Stimulated activated naive CD8-positive, alpha-beta T cell treated with anti-CD3 and anti-CD28 coated beads, Interleukin-15, amount 100 ng/mL, for 72 hours (primary cell): ENCODE measurements at regions not wholly inside any gene's neighbourhood (a gene's known extent, or its start where the extent isn't known, plus 50 kb on each side); places are given as distances from the start of the nearest gene placed in this dataset.
A peak's percentile ranks its signal among the peaks of the same experiment; 100 is the strongest.
"Not testable (repeated sequence)": the region's sequence is repeated elsewhere in the genome, so short reads cannot be mapped to it uniquely, and the experiment has no call there.

Experiments
- ATAC-seq: fragments of 150-1000 bp; cut with Tn5 transposase; 2 replicates; pipeline ENCODE4 v1.10.0; 2021; ENCODE audit warnings: mild to moderate bottlenecking, moderate library complexity
- DNase-seq, 2 donors: peaks; one replicate each; pipeline ENCODE4 v3.0.0; 2021 to 2022
- H3K27ac Mint-ChIP-seq, 2 donors: one replicate each; pipeline ENCODE4 v1.8.0; 2022; ENCODE audit warnings: mild to moderate bottlenecking in 2 of 2, mixed read lengths in 2 of 2, moderate library complexity in 2 of 2
- H3K27me3 Mint-ChIP-seq: one replicate; pipeline ENCODE4 v1.8.0; 2022; ENCODE audit warnings: mixed read lengths
- H3K4me1 Mint-ChIP-seq: one replicate; pipeline ENCODE4 v1.8.0; 2022; ENCODE audit warnings: mild to moderate bottlenecking, mixed read lengths
- H3K4me3 Mint-ChIP-seq, 2 donors: one replicate each; pipeline ENCODE4 v1.8.0; 2022; ENCODE audit warnings: mild to moderate bottlenecking in 2 of 2, mixed read lengths in 2 of 2, moderate library complexity in 1 of 2
- H3K9me3 Mint-ChIP-seq, 2 donors: one replicate each; pipeline ENCODE4 v1.8.0; 2022; ENCODE audit warnings: mixed read lengths in 2 of 2

DNA sequence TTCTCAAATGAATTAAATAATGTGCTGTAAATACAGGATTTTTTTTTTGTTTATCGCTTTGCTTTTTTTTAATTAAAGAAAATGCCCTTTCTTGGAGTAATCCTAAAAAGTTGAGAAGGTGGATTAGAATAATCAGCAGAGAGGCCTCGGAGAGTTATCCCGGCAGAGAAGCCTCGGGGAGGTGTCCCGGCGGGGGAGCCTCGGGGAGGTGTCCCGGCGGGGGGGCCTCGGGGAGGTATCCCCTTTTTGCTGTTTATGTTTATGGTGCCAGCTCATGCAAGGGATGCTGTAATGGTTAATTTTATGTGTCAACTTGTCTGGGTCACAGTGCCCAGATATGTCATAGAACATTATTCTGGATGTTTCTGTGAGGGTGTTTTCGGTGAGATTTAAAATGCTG lies 263.0 kb upstream of the TRIB2 start:
- no peak for DNase-seq
- no peak for ATAC-seq
- H3K4me1 Mint-ChIP-seq, result peaks cover 36% of the 10 kb centered on the region
- no peak overlapping the region for H3K4me3 Mint-ChIP-seq
- no peaks in the 10 kb centered on the region for H3K27me3 Mint-ChIP-seq
- H3K9me3 Mint-ChIP-seq, result peaks cover 0 to 6% of the 10 kb centered on the region in 2 donors
- H3K27ac Mint-ChIP-seq, result peak overlapping the region in 1 of 2 donors; percentile 63

DNA sequence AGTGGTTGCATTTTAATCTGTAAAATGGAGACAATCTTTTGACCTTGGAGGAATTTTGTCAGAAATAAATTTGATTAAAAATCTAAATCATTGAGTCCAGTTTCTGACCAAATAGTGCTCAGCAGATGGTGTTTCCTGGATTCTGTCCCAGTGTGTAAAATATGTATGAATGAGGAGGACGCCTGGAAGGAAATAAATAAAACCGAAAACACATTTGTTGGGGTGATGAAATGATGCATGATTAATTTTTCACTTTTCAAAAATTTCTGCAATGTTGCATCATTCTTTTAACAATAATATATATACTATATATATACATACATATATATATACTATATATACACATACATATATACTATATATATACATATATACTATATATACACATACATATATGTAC lies 261.1 kb upstream of the TRIB2 start:
- no peak for ATAC-seq
- H3K27ac Mint-ChIP-seq, result peak overlapping the region; percentile 81 to 91
- no peak for DNase-seq
- H3K4me3 Mint-ChIP-seq, result no peak overlapping the region
- H3K9me3 Mint-ChIP-seq, result peaks cover 0 to 6% of the 10 kb centered on the region in 2 donors
- H3K27me3 Mint-ChIP-seq, result no peaks in the 10 kb centered on the region
- H3K4me1 Mint-ChIP-seq, result peaks cover 27% of the 10 kb centered on the region

- Mint-ChIP-seq H3K9me3 (peaks cover 6 to 8% of the 10 kb centered on the region in 2 donors), H3K4me3 (peak overlapping the region; percentile 53 to 78)
Measured at GRCh38 chr2:12456293-12457106, 260.2 kb upstream of the TRIB2 start.

DNA sequence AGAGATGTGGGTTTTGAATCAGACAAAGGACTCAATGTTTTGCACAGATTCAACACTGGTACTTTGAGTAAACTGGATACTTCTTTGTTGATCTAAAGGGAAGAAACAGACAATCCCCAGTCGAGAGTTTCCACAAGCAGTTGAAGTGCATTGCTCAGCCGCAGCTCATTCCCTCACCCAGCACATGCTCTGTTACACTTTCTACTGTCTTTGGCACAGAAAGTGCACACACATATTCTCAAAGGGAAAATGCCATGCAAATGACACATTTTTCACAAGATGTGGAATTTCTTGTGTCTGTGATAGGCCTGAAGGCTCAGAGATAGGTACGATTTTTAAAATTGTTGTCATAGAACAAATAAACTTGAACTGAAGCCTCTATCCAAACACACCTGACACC lies 258.9 kb upstream of the TRIB2 start:
- H3K4me1 Mint-ChIP-seq, result peaks cover 13% of the 10 kb centered on the region
- no peaks in the 10 kb centered on the region for H3K27me3 Mint-ChIP-seq
- ATAC-seq, result no peak
- DNase-seq, result no peak
- peak overlapping the region in 1 of 2 donors; percentile 78 for H3K4me3 Mint-ChIP-seq
- H3K27ac Mint-ChIP-seq, result no peak overlapping the region
- H3K9me3 Mint-ChIP-seq, result peaks cover 6 to 8% of the 10 kb centered on the region in 2 donors

More at GRCh38 chr2:12456293-12457106, 260.2 kb upstream of the TRIB2 start:
- no peaks in the 10 kb centered on the region for H3K27me3 Mint-ChIP-seq
- ATAC-seq (peak; percentile 96), DNase-seq (peak; percentile 41 to 83)
- H3K27ac Mint-ChIP-seq, result peak overlapping the region; percentile 95 to 98
- H3K4me1 Mint-ChIP-seq, result peaks cover 26% of the 10 kb centered on the region

DNA sequence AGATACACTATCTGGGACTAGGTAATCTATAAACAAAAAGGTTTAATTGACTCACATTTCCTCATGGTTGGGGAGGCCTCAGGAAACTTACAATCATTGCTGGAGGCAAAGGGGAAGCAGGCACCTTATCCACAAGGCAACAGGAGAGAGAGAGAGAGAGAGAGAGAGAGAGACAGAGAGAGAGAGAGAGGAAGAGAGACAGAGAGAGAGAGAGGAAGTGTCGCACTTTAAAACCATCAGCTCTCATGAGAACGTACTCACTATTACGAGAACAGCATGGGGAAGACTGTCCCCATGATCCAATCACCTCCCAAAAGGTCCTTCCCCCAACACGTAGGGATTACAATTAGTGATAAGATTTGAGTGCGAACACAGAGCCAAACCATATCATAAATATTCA lies 253.5 kb upstream of the TRIB2 start:
- peaks cover 0 to 22% of the 10 kb centered on the region in 2 donors for H3K9me3 Mint-ChIP-seq
- H3K4me1 Mint-ChIP-seq, result no peaks in the 10 kb centered on the region
- H3K4me3 Mint-ChIP-seq, result peak overlapping the region in 1 of 2 donors; percentile 7
- no peaks in the 10 kb centered on the region for H3K27me3 Mint-ChIP-seq
- H3K27ac Mint-ChIP-seq, result peak overlapping the region in 1 of 2 donors; percentile 59
- ATAC-seq (no peak), DNase-seq (no peak)

- ATAC-seq (no peak), DNase-seq (no peak)
- Mint-ChIP-seq H3K4me3 (no peak overlapping the region), H3K27me3 (no peaks in the 10 kb centered on the region), H3K9me3 (peaks cover under 1 to 23% of the 10 kb centered on the region in 2 donors), H3K27ac (no peak overlapping the region), H3K4me1 (no peaks in the 10 kb centered on the region)
Measured at GRCh38 chr2:12465631-12466135, 251.1 kb upstream of the TRIB2 start.

DNA sequence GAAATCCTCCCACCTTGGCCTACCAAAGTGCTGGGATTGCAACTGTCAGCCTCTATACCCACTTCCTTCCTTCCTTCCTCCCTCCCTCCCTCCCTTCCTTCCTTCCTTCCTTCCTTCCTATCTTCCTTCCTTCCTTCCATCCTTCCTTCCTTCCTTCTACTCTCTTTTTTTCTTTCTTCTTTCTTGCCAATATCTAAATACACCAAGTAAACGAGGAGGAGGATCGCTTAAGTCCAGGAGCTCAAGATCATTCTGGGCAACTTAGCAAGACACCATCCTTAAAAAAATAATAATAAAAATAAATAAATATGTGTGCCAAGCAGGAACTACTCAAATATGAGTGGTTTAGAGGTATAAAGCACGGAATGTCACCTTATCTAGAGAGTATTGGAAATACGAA lies 249.4 kb upstream of the TRIB2 start:
- H3K27ac Mint-ChIP-seq, result no peak overlapping the region

DNA sequence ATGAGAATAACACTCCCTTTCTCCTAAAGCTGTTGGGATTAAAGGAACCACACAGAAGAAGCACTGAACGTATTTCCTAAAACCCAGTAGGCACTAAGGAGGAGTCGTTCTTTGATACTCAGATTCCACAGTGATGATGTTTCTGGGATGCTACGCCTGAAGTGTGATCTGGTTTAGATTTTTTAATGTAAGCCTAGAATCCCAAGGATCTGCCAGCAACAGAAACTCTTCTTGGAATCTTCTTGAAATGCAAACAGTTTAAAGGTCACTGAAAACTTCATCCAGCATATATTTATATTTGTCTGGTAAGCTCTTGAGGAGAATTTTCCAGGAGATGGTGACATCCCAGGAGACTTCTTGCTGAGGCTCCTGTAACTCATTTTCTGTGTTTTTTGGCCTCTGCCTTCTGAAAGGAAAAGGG lies 247.6 kb upstream of the TRIB2 start:
- DNase-seq (no peak), ATAC-seq (no peak)
- peaks cover 16 to 31% of the 10 kb centered on the region in 2 donors for H3K9me3 Mint-ChIP-seq
- no peaks in the 10 kb centered on the region for H3K4me1 Mint-ChIP-seq
- no peak overlapping the region for H3K4me3 Mint-ChIP-seq
- H3K27ac Mint-ChIP-seq, result no peak overlapping the region
- no peaks in the 10 kb centered on the region for H3K27me3 Mint-ChIP-seq

More for the DNA sequence above, 249.4 kb upstream of the TRIB2 start:
- ATAC-seq (no peak), DNase-seq (no peak)
- no peak overlapping the region for H3K4me3 Mint-ChIP-seq
- no peaks in the 10 kb centered on the region for H3K27me3 Mint-ChIP-seq
- H3K4me1 Mint-ChIP-seq, result no peaks in the 10 kb centered on the region
- H3K9me3 Mint-ChIP-seq, result peaks cover 9 to 27% of the 10 kb centered on the region in 2 donors

DNA sequence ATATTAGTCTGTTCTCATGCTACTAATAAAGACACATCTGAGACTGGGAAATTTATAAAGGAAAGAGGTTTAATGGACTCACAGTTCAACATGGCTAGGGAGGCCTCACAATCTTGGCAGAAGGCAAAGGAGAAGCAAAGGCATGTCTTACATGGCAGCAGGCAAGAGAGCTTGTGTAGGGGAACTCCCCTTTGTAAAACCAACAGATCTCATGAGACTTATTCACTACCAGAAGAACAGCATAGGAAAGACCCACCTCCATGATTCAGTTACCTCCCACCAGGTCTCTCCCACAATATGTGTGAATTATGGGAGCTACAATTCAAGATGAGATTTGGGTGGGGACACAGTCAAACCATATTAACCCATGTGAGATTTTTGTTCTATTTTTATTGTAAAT lies 244.5 kb upstream of the TRIB2 start:
- ATAC-seq, H3K27ac Mint-ChIP-seq, DNase-seq, H3K4me1 Mint-ChIP-seq, H3K4me3 Mint-ChIP-seq, H3K27me3 Mint-ChIP-seq: not testable (repeated sequence)
- peaks cover 21 to 24% of the 10 kb centered on the region in 2 donors for H3K9me3 Mint-ChIP-seq

DNA sequence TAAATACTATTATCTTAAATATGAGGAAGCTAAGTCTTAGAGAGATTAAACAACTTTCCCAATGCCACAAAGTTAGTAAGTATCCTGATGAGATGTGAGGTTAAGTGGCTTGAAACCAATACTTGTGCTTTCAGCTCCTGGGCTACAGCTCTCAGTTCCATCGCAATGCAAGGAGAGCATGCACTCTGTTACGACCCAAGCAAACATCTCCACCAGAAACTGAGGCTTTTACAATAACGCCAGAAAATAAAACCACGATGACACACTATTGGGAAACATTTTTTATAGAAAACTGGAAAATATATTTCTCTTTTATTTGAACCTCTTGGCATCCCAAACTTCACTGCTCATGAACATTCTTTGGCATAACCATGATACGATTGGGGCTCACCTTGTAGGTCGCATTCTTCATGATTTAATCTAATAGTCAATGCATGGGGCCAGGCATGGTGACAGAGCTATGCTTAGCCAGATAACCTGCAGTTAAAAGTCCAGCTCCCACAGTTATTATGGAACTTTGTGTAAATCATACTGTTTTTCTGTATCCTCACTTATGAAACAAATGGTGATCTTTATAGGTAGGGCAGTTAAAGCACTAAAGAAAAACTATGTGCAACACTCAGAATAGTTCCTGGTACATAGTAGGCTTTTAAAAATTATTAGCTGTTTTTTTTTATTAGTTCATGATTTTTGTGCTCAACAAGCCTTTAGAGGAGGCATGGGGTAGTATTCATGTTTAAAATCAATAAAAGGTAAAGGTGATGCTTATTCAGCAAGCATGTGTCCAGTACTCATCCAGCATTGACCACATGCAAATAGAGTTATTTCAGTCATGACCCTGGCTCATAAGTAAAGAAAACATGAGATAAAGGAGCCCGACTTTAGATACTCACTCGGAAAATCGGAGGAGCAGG lies 238.3 kb upstream of the TRIB2 start:
- no peaks in the 10 kb centered on the region for H3K4me1 Mint-ChIP-seq

DNA sequence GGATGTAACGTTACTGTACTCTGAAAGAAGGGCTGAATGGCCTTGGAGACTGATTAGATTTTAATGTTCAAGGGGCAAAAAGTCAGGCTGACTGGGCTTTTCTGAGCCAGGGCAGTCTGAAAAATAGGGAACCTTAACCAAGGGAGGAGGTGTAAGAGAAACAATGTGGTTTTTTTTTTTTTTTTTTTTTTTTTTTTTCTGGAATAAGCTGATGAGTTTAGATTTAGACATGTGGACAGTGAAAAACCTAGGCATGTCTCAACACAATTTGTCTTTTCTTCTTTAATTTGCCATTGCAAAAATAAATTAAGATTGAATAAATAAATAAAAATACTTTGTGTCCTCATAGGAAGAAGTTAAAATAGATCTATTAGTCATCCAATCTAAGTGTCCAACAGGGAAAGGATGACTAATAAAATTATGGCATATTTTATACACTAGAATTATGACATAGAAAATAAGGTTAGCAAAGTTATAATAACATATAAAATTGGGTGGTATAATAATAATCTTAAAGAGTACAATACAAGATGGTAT lies 237.6 kb upstream of the TRIB2 start:
- ATAC-seq, result no peak
- H3K4me3 Mint-ChIP-seq, result no peak overlapping the region
- no peak for DNase-seq
- peaks cover 2% of the 10 kb centered on the region for H3K4me1 Mint-ChIP-seq
- peaks cover 0 to 5% of the 10 kb centered on the region in 2 donors for H3K9me3 Mint-ChIP-seq
- no peaks in the 10 kb centered on the region for H3K27me3 Mint-ChIP-seq
- H3K27ac Mint-ChIP-seq, result no peak overlapping the region

More for the DNA sequence above, 238.3 kb upstream of the TRIB2 start:
- ATAC-seq, result no peak
- no peak overlapping the region for H3K4me3 Mint-ChIP-seq
- no peak overlapping the region for H3K27ac Mint-ChIP-seq
- no peak for DNase-seq
- no peaks in the 10 kb centered on the region for H3K27me3 Mint-ChIP-seq
- peaks cover 0 to 5% of the 10 kb centered on the region in 2 donors for H3K9me3 Mint-ChIP-seq

DNA sequence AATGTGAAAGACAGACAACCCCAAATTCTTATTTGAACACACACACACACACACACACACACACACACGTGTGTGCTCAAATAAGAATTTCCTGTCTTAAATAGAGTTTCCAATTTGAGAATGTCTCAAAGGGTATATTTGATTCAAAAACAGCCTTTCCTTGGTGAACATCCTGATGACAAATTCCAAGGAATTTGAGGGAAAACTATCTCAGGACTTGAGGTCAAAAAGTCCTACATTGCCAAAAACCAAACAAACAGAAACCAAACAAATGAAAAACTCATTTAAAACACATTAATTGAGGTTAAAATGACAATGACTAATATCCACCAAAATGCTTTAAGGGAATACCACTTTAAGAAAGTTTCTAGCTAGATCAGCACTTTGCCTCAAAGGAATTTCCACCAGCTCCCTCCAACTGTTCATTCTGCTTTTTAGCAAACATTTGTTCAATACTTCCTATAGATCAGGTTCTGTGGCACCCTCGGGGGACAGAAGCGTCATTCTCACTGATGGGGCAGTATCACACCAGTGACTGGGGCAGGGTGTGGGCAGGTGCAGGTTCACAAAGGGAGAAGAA lies 232.1 kb upstream of the TRIB2 start:
- Mint-ChIP-seq H3K27ac (no peak overlapping the region), H3K9me3 (no peaks in the 10 kb centered on the region), H3K4me1 (peaks cover 49% of the 10 kb centered on the region), H3K4me3 (no peak overlapping the region), H3K27me3 (no peaks in the 10 kb centered on the region)
- DNase-seq (no peak), ATAC-seq (no peak)

GRCh38 chr2:12486205-12487118 lies 230.3 kb upstream of the TRIB2 start:
- H3K27me3 Mint-ChIP-seq, result no peaks in the 10 kb centered on the region
- peak overlapping the region in 1 of 2 donors; percentile 15 for H3K4me3 Mint-ChIP-seq
- no peak for DNase-seq
- peak overlapping the region; percentile 83 to 89 for H3K27ac Mint-ChIP-seq
- H3K9me3 Mint-ChIP-seq, result no peaks in the 10 kb centered on the region
- peaks cover 49% of the 10 kb centered on the region for H3K4me1 Mint-ChIP-seq
- ATAC-seq, result peak; percentile 11
